ENCODE measurements at regions not wholly inside any gene's neighbourhood (a gene's known extent, or its start where the extent isn't known, plus 50 kb on each side); places are given as distances from the start of the nearest gene placed in this dataset.
A peak's percentile ranks its signal among the peaks of the same experiment; 100 is the strongest.

GRCh38 chr5:93161661-93162654, 419.1 kb downstream of the NR2F1-AS1 start:
- DNase-seq (ENCODE audit: low read depth), result no peak

- DNase-seq (ENCODE audit: low read depth), result peak; percentile 36
Measured at GRCh38 chr5:93158841-93159240, 422.2 kb downstream of the NR2F1-AS1 start.

- no peak for DNase-seq (ENCODE audit: low read depth)
Measured at GRCh38 chr5:93156566-93156965, 424.5 kb downstream of the NR2F1-AS1 start.

GRCh38 chr5:93154535-93154934, 426.5 kb downstream of the NR2F1-AS1 start:
- no peak for DNase-seq (ENCODE audit: low read depth)

GRCh38 chr5:93153461-93153860, 427.6 kb downstream of the NR2F1-AS1 start:
- DNase-seq (ENCODE audit: low read depth), result no peak

GRCh38 chr5:93151896-93152295, 429.1 kb downstream of the NR2F1-AS1 start:
- DNase-seq (ENCODE audit: low read depth), result no peak

GRCh38 chr5:93151121-93151520, 429.9 kb downstream of the NR2F1-AS1 start:
- no peak for DNase-seq (ENCODE audit: low read depth)

GRCh38 chr5:93150311-93151012, 430.6 kb downstream of the NR2F1-AS1 start:
- DNase-seq (ENCODE audit: low read depth), result no peak

GRCh38 chr5:93145767-93146166, 435.3 kb downstream of the NR2F1-AS1 start:
- no peak for DNase-seq (ENCODE audit: low read depth)

- DNase-seq (ENCODE audit: low read depth), result no peak
Measured at GRCh38 chr5:93145019-93145418, 436.0 kb downstream of the NR2F1-AS1 start.

- DNase-seq (ENCODE audit: low read depth), result no peak
Measured at GRCh38 chr5:93141969-93142368, 439.1 kb downstream of the NR2F1-AS1 start.

- no peak for DNase-seq (ENCODE audit: low read depth)
Measured at GRCh38 chr5:93130624-93131490, 450.2 kb downstream of the NR2F1-AS1 start.

GRCh38 chr5:93126634-93127033, 454.4 kb downstream of the NR2F1-AS1 start:
- DNase-seq (ENCODE audit: low read depth), result no peak

GRCh38 chr5:93123127-93123526, 457.9 kb downstream of the NR2F1-AS1 start:
- no peak for DNase-seq (ENCODE audit: low read depth)

- no peak for DNase-seq (ENCODE audit: low read depth)
Measured at GRCh38 chr5:93122446-93122845, 458.6 kb downstream of the NR2F1-AS1 start.

GRCh38 chr5:93120771-93121170, 460.2 kb downstream of the NR2F1-AS1 start:
- no peak for DNase-seq (ENCODE audit: low read depth)

GRCh38 chr5:93120051-93120450, 461.0 kb downstream of the NR2F1-AS1 start:
- no peak for DNase-seq (ENCODE audit: low read depth)

- no peak for DNase-seq (ENCODE audit: low read depth)
Measured at GRCh38 chr5:93117751-93118531, 463.1 kb downstream of the NR2F1-AS1 start.

- no peak for DNase-seq (ENCODE audit: low read depth)
Measured at GRCh38 chr5:93107805-93108520, 473.1 kb downstream of the NR2F1-AS1 start.

- DNase-seq (ENCODE audit: low read depth), result no peak
Measured at GRCh38 chr5:93107141-93107540, 473.9 kb downstream of the NR2F1-AS1 start.

GRCh38 chr5:93101661-93102060, 479.4 kb downstream of the NR2F1-AS1 start:
- DNase-seq (ENCODE audit: low read depth), result no peak
